ENCODE measurements at regions not wholly inside any gene's neighbourhood (a gene's known extent, or its start where the extent isn't known, plus 50 kb on each side); places are given as distances from the start of the nearest gene placed in this dataset.

DNA sequence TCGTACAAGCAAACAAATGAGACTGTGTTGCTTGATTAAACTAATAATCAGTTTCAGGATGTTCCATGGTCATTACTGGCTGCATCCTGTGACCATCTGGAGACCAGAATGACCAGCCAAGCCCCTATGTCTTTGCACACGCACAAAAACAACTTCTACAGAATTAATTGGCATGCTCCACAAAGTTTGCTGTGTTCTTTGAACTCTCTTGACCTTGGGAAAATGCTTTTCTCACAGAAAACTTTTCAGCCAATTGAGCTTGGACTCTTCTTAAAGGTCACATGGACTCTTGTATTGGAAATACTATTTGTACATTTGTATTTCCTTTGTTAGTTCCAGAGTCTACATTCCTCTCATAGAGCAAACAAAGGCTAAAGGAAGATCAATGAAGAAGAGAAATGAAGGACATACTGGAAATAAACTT is 147.8 kb downstream of the ARRDC3 start:
- DNase-seq: no peak

- no peak for DNase-seq
Observed at GRCh38 chr5:91232523-91232922, 150.6 kb downstream of the ARRDC3 start.

GRCh38 chr5:91229031-91229727 is 153.9 kb downstream of the ARRDC3 start:
- DNase-seq: no peak

DNA sequence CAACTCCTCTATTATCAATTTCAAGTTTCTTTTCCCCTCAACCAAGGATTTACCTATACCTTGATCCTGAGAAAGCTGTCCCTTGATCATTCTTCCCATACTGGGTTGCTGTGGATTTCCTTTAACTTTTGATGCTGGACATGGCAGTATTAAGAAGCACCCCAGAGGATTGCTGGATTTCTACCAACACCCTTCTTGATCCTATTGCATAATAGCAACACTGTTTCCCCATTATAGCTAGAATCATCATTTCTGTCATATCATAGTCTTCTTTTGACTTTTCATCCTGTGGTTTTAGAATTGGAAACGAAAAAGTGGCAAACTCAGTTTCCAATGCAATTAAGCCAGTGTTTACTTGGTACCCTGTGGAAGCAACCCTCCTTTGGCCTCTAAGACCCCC is 154.9 kb downstream of the ARRDC3 start:
- no peak for DNase-seq

DNA sequence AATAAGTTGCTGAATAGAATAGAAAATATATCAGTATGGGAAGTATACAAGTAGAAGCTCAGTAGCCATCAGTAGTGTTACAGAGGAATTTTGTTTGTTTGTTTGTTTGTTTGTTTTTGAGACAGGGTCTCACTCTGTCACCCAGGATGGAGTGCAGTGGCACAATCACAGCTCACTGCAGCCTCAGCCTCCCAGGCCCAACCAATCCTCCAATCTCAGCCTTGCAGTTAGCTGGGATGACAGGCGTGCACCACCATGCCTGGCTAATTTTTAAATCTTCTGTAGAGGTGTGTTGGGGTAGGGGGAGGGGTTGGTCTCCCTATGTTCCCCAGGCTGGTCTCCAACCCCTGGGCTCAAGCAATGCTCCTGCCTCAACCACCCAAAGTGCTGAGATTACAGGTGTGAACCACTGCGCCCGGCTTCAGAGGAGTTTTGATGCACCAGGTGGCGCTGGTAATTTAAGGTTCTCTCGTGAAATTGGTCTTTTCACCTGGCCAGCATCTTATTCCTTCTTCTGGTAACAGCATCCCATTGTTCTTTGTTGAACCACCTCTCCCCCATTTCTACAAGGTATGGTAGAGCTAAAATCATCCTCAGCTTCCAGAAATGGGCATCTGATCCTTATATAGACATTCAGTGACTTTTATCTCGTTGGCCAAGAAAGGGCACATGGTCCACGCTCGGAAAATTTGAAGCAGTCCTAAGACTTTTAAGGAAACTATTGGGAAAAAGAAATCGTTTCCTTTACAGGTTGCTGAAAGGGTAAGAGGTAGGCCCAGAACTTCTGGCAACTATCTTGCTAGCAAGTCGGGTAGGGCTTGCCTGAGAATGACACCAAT is 157.1 kb downstream of the ARRDC3 start:
- peak; percentile 51 for DNase-seq

DNA sequence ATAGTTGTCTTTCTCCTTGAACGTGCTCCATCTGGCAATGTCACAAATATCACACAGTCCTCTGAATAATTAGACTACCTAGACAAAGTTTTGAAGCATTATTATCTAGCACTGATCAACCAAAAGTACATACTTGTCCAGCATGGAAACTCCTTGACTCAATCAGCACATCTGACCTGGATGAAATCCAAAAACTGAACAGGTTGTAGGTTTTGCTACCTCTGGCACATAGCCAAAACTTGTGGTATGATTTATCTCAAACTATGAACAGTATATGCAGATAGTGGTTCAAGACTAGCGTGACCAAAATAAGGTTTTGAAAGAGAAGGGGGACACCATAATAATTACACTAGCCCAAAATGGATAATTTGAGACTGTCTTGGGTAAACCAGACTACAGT is 158.1 kb downstream of the ARRDC3 start:
- no peak for DNase-seq

- DNase-seq: no peak
Observed at GRCh38 chr5:91224456-91224855, 158.7 kb downstream of the ARRDC3 start.

- no peak for DNase-seq
Observed at GRCh38 chr5:91223886-91224285, 159.2 kb downstream of the ARRDC3 start.

DNA sequence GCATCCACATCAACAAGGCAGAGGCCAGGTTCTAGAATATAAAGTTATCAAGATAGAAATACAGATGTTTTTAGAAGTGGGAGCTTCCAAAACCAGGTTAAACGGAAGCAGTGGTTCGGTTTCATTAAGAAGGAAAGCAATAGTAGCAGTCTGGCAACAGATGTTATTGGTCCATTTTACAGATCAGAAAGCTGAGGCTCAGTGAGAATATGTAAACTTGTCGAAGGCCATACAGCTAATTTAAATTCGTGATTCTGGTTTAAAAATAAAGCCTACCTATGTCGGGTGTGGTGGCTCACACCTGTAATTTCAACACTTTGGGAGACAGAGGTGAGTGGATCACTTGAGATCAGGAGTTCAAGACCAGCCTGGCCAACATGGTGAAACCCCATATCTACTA is 160.6 kb downstream of the ARRDC3 start:
- DNase-seq: no peak

GRCh38 chr5:91221917-91222316 is 161.2 kb downstream of the ARRDC3 start:
- no peak for DNase-seq

- no peak for DNase-seq
Observed at GRCh38 chr5:91219803-91220371, 163.2 kb downstream of the ARRDC3 start.

- DNase-seq: no peak
Observed at GRCh38 chr5:91219091-91219802, 163.9 kb downstream of the ARRDC3 start.

- no peak for DNase-seq
Observed at GRCh38 chr5:91217859-91218258, 165.3 kb downstream of the ARRDC3 start.

DNA sequence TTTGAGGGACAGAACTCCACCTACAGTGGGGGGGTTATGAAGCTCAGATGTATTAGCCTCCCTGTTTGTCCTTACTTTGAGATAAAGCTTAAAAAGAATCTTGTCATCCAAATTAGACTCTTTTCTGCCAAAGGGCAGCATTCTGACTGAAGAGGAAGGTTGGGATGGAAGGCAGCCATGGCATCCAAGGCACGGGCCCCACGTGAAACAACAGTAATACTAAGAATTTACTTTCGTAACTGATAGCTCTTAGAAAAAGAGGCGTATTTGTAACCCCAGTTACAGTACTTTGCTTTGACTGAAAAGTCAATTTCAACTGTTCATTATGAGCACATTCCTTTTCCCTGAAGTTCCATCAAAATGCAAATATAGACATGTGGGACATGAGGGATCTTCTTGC is 168.5 kb downstream of the ARRDC3 start:
- no peak for DNase-seq

All from effector CD4-positive, alpha-beta T cell (primary cell).